HG03108 (cell line): ENCODE measurements at regions not wholly inside any gene's neighbourhood (a gene's known extent, or its start where the extent isn't known, plus 50 kb on each side); places are given as distances from the start of the nearest gene placed in this dataset.

Source experiments
- ATAC-seq: cut with Tn5 transposase; IDR thresholded peaks from one replicate; pipeline ENCODE4 v1.9.1; 2021; ENCODE audit warnings: moderate library complexity; ENCODE audit not compliant: unreplicated experiment

- no peak for ATAC-seq
Observed at GRCh38 chr14:55734731-55735130, 154.7 kb downstream of the KTN1 start.

- ATAC-seq = no peak
Observed at GRCh38 chr14:55739967-55740648, 160.1 kb downstream of the KTN1 start.

GRCh38 chr14:55740649-55740989 lies 160.6 kb downstream of the KTN1 start:
- no peak for ATAC-seq

GRCh38 chr14:55741240-55741639 lies 161.2 kb downstream of the KTN1 start:
- no peak for ATAC-seq

- no peak for ATAC-seq
Observed at GRCh38 chr14:55743551-55743950, 163.5 kb downstream of the KTN1 start.

GRCh38 chr14:55744321-55744720 lies 164.3 kb downstream of the KTN1 start:
- no peak for ATAC-seq

GRCh38 chr14:55745906-55746305 lies 165.9 kb downstream of the KTN1 start:
- no peak for ATAC-seq

- no peak for ATAC-seq
Observed at GRCh38 chr14:55746558-55746957, 166.6 kb downstream of the KTN1 start.

- ATAC-seq = no peak
Observed at GRCh38 chr14:55747186-55747585, 167.2 kb downstream of the KTN1 start.

- no peak for ATAC-seq
Observed at GRCh38 chr14:55749201-55749812, 169.3 kb downstream of the KTN1 start.

- no peak for ATAC-seq
Observed at GRCh38 chr14:55749946-55750345, 169.9 kb downstream of the KTN1 start.

GRCh38 chr14:55752580-55753390 lies 172.8 kb downstream of the KTN1 start:
- ATAC-seq = no peak

GRCh38 chr14:55754471-55754870 lies 174.5 kb downstream of the KTN1 start:
- no peak for ATAC-seq

- ATAC-seq = no peak
Observed at GRCh38 chr14:55754871-55755270, 174.9 kb downstream of the KTN1 start.

- ATAC-seq = no peak
Observed at GRCh38 chr14:55756078-55756477, 176.1 kb downstream of the KTN1 start.

- ATAC-seq = no peak
Observed at GRCh38 chr14:55756557-55756956, 176.6 kb downstream of the KTN1 start.

- ATAC-seq = no peak
Observed at GRCh38 chr14:55758796-55759195, 178.8 kb downstream of the KTN1 start.

- no peak for ATAC-seq
Observed at GRCh38 chr14:55760789-55761566, 181.0 kb downstream of the KTN1 start.

GRCh38 chr14:55761651-55762050 lies 181.6 kb downstream of the KTN1 start:
- no peak for ATAC-seq

- no peak for ATAC-seq
Observed at GRCh38 chr14:55762595-55763232, 182.7 kb downstream of the KTN1 start.

- no peak for ATAC-seq
Observed at GRCh38 chr14:55764784-55765183, 184.8 kb downstream of the KTN1 start.
